ENCODE measurements at regions not wholly inside any gene's neighbourhood (a gene's known extent, or its start where the extent isn't known, plus 50 kb on each side); places are given as distances from the start of the nearest gene placed in this dataset.

DNA sequence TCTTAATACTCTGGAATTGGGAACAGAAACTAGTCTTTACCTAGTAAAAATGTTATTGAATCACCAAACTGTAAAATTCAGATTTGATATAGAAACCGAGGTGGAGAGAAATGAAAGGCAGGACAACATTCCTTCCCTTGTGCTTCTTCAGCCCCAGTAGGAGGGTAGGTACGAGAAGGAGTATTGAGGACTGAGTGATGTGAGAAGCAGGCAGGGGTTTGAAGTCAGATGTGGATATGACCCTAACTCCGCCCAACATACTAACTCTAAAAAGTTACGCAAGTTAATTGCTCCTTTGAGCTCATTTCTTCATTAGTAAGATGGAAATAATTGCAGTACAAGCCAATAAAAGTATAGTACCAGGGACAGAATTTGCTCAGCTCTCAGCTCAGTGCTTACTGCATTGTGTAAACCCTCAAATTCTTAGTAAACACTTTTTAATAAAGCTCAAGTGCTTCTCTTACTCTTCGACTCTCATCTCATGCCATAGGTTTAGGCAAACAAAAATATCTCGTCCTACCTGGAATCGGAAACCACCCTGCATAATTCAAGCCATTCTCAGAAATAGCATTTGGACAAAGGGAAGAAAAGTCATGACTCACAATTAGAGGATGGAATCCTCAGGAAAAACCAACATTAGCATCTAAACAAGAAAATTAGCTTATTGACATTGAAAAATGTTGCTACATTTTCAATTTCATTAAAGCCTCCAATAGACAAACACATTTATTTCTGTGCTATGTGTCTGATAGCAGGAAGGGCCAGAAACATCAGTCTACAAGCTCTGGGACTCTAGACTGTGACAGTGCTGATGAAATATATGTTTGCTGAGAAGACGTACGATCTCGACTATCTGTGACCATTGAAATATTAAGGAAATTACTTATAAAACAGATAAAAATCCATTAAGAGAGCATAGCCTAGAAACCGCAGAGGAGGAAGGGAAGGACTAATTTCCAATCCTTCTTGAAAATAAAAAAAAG is 161.3 kb downstream of the HNMT start:
- TF ChIP-seq, protein P1, sequence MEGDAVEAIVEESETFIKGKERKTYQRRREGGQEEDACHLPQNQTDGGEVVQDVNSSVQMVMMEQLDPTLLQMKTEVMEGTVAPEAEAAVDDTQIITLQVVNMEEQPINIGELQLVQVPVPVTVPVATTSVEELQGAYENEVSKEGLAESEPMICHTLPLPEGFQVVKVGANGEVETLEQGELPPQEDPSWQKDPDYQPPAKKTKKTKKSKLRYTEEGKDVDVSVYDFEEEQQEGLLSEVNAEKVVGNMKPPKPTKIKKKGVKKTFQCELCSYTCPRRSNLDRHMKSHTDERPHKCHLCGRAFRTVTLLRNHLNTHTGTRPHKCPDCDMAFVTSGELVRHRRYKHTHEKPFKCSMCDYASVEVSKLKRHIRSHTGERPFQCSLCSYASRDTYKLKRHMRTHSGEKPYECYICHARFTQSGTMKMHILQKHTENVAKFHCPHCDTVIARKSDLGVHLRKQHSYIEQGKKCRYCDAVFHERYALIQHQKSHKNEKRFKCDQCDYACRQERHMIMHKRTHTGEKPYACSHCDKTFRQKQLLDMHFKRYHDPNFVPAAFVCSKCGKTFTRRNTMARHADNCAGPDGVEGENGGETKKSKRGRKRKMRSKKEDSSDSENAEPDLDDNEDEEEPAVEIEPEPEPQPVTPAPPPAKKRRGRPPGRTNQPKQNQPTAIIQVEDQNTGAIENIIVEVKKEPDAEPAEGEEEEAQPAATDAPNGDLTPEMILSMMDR (IDR thresholded peaks at IDR 0.05) = no peak
- no peak for TF ChIP-seq POLR2A (IDR thresholded peaks at IDR 0.05)

Measured in transverse colon (tissue), 3 donors.